Neural progenitor cell (in vitro differentiated cells): ENCODE measurements at regions not wholly inside any gene's neighbourhood (a gene's known extent, or its start where the extent isn't known, plus 50 kb on each side); places are given as distances from the start of the nearest gene placed in this dataset.
A peak's percentile ranks its signal among the peaks of the same experiment; 100 is the strongest.

ENCODE experiments used
- DNase-seq: peaks from one replicate; pipeline ENCODE4 v3.0.0-alpha.2; 2016; ENCODE audit warnings: low spot score
- H2AFZ ChIP-seq: fragments of 200-600 bp; sonication (generic); replicated peaks from 2 replicates; pipeline ENCODE4 v1.6.1; 2016; ENCODE audit warnings: antibody characterized with exemption
- H3F3A ChIP-seq: fragments of 200-600 bp; sonication (generic); 2 replicates; pipeline ENCODE4 v1.6.1; 2016; ENCODE audit warnings: antibody characterized with exemption, low read depth
- H3K27ac ChIP-seq: fragments of 200-600 bp; sonication (generic); 2 replicates; pipeline ENCODE4 v1.5.1; 2016; ENCODE audit warnings: mild to moderate bottlenecking
- H3K27me3 ChIP-seq: fragments of 200-600 bp; sonication (generic); 2 replicates; pipeline ENCODE4 v1.6.1; 2016; ENCODE audit warnings: mild to moderate bottlenecking, moderate library complexity
- H3K36me3 ChIP-seq: fragments of 200-600 bp; sonication (generic); 2 replicates; pipeline ENCODE4 v1.5.1; 2016
- H3K4me1 ChIP-seq: fragments of 200-600 bp; sonication (generic); 2 replicates; pipeline ENCODE4 v1.6.1; 2016; ENCODE audit warnings: mixed run types
- H3K4me2 ChIP-seq: fragments of 200-600 bp; sonication (generic); 2 replicates; pipeline ENCODE4 v1.6.1; 2016
- H3K4me3 ChIP-seq: fragments of 200-600 bp; sonication (generic); 2 replicates; pipeline ENCODE4 v1.5.1; 2016
- H3K79me2 ChIP-seq: fragments of 200-600 bp; sonication (generic); 2 replicates; pipeline ENCODE4 v1.6.1; 2016; ENCODE audit warnings: low read depth
- H3K9ac ChIP-seq: fragments of 200-600 bp; sonication (generic); 2 replicates; pipeline ENCODE4 v1.6.1; 2016
- H3K9me3 ChIP-seq: fragments of 200-600 bp; sonication (generic); 2 replicates; pipeline ENCODE4 v1.5.1; 2016; ENCODE audit warnings: low read depth
- H4K20me1 ChIP-seq: fragments of 200-600 bp; sonication (generic); 2 replicates; pipeline ENCODE4 v1.6.1; 2016; ENCODE audit warnings: low read depth
- H3K27ac Mint-ChIP-seq: 3 replicates; pipeline ENCODE4 v1.8.0; 2021; ENCODE audit warnings: mixed read lengths
- H3K27me3 Mint-ChIP-seq: 2 replicates; pipeline ENCODE4 v1.8.0; 2022; ENCODE audit warnings: low read depth, mild to moderate bottlenecking, inconsistent platforms, moderate library complexity, mixed read lengths; ENCODE audit not compliant: insufficient read depth
- H3K36me3 Mint-ChIP-seq: 3 replicates; pipeline ENCODE4 v1.8.0; 2021; ENCODE audit warnings: mixed read lengths
- H3K4me1 Mint-ChIP-seq: 3 replicates; pipeline ENCODE4 v1.8.0; 2021; ENCODE audit warnings: mixed read lengths
- H3K4me3 Mint-ChIP-seq: 3 replicates; pipeline ENCODE4 v1.8.0; 2021; ENCODE audit warnings: mild to moderate bottlenecking, moderate library complexity, mixed read lengths
- H3K9me3 Mint-ChIP-seq: 3 replicates; pipeline ENCODE4 v1.8.0; 2020; ENCODE audit warnings: mixed read lengths
- CTCF ChIP-seq: fragments of 200-600 bp; sonication (generic); IDR thresholded peaks from 2 replicates; pipeline ENCODE4 v1.5.1; 2017; ENCODE audit warnings: antibody characterized with exemption, mild to moderate bottlenecking
- EZH2 ChIP-seq: fragments of 200-600 bp; sonication (generic); IDR thresholded peaks from 2 replicates; pipeline ENCODE4 v1.6.1; 2017; ENCODE audit warnings: antibody characterized with exemption, mild to moderate bottlenecking, moderate library complexity
- EZH2phosphoT487 ChIP-seq: fragments of 200-600 bp; sonication (generic); IDR thresholded peaks from 2 replicates; pipeline ENCODE4 v1.6.1; 2017; ENCODE audit warnings: antibody characterized with exemption

GRCh38 chr11:29486301-29486700, 530.5 kb downstream of the KCNA4 start:
- Histone ChIP-seq H3K9me3 (no peaks in the 10 kb centered on the region), H3K27ac (no peak overlapping the region), H3K79me2 (no peaks in the 10 kb centered on the region), H3K9ac (no peak overlapping the region), H2AFZ (no peak overlapping the region), H4K20me1 (no peaks in the 10 kb centered on the region), H3K27me3 (no peaks in the 10 kb centered on the region), H3F3A (no peaks in the 10 kb centered on the region), H3K4me1 (no peaks in the 10 kb centered on the region), H3K4me3 (no peak overlapping the region), H3K36me3 (no peaks in the 10 kb centered on the region), H3K4me2 (no peak overlapping the region)
- peaks cover 2% of the 10 kb centered on the region for H3K4me1 Mint-ChIP-seq
- no peaks in the 10 kb centered on the region for H3K9me3 Mint-ChIP-seq
- H3K27ac Mint-ChIP-seq, result no peak overlapping the region
- H3K27me3 Mint-ChIP-seq, result no peaks in the 10 kb centered on the region
- no peak overlapping the region for H3K4me3 Mint-ChIP-seq
- no peaks in the 10 kb centered on the region for H3K36me3 Mint-ChIP-seq
- no peak for DNase-seq
- TF ChIP-seq EZH2phosphoT487, result no peak
- TF ChIP-seq CTCF, result no peak
- TF ChIP-seq EZH2, result no peak

GRCh38 chr11:29485641-29486040, 531.2 kb downstream of the KCNA4 start:
- no peak overlapping the region for H3K27ac ChIP-seq
- TF ChIP-seq EZH2, result no peak
- TF ChIP-seq EZH2phosphoT487, result no peak
- TF ChIP-seq CTCF, result no peak
- H3K4me3 ChIP-seq, result no peak overlapping the region
- Mint-ChIP-seq H3K4me3 (no peak overlapping the region), H3K27me3 (no peaks in the 10 kb centered on the region), H3K27ac (no peak overlapping the region), H3K9me3 (no peaks in the 10 kb centered on the region), H3K4me1 (peaks cover 2% of the 10 kb centered on the region), H3K36me3 (no peaks in the 10 kb centered on the region)
- no peaks in the 10 kb centered on the region for H3K4me1 ChIP-seq
- H3F3A ChIP-seq, result no peaks in the 10 kb centered on the region
- no peak overlapping the region for H2AFZ ChIP-seq
- no peaks in the 10 kb centered on the region for H3K36me3 ChIP-seq
- no peaks in the 10 kb centered on the region for H3K27me3 ChIP-seq
- H3K9me3 ChIP-seq, result no peaks in the 10 kb centered on the region
- H3K9ac ChIP-seq, result no peak overlapping the region
- no peak overlapping the region for H3K4me2 ChIP-seq
- H3K79me2 ChIP-seq, result no peaks in the 10 kb centered on the region
- no peak for DNase-seq
- H4K20me1 ChIP-seq, result no peaks in the 10 kb centered on the region

- Mint-ChIP-seq H3K4me1 (peaks cover 2% of the 10 kb centered on the region), H3K27ac (no peak overlapping the region), H3K4me3 (no peak overlapping the region), H3K36me3 (no peaks in the 10 kb centered on the region), H3K9me3 (no peaks in the 10 kb centered on the region), H3K27me3 (no peaks in the 10 kb centered on the region)
- Histone ChIP-seq H3K4me2 (no peak overlapping the region), H4K20me1 (no peaks in the 10 kb centered on the region), H3K9me3 (no peaks in the 10 kb centered on the region), H3K27ac (no peak overlapping the region), H3K36me3 (no peaks in the 10 kb centered on the region), H3K9ac (no peak overlapping the region), H3K4me3 (no peak overlapping the region), H3K27me3 (no peaks in the 10 kb centered on the region), H2AFZ (no peak overlapping the region), H3K4me1 (no peaks in the 10 kb centered on the region), H3F3A (no peaks in the 10 kb centered on the region), H3K79me2 (no peaks in the 10 kb centered on the region)
- no peak for TF ChIP-seq EZH2phosphoT487
- no peak for TF ChIP-seq EZH2
- TF ChIP-seq CTCF, result no peak
- no peak for DNase-seq
Measured at GRCh38 chr11:29484548-29484947, 532.3 kb downstream of the KCNA4 start.

GRCh38 chr11:29483831-29484230, 533.0 kb downstream of the KCNA4 start:
- no peak overlapping the region for H3K4me2 ChIP-seq
- H3K4me3 ChIP-seq, result no peak overlapping the region
- Mint-ChIP-seq H3K9me3 (no peaks in the 10 kb centered on the region), H3K4me1 (peaks cover 2% of the 10 kb centered on the region), H3K36me3 (no peaks in the 10 kb centered on the region), H3K27ac (no peak overlapping the region), H3K27me3 (no peaks in the 10 kb centered on the region), H3K4me3 (no peak overlapping the region)
- no peaks in the 10 kb centered on the region for H4K20me1 ChIP-seq
- no peak overlapping the region for H3K9ac ChIP-seq
- H3F3A ChIP-seq, result no peaks in the 10 kb centered on the region
- no peaks in the 10 kb centered on the region for H3K4me1 ChIP-seq
- no peak for DNase-seq
- H3K27me3 ChIP-seq, result no peaks in the 10 kb centered on the region
- H2AFZ ChIP-seq, result peak overlapping the region; percentile 5
- H3K27ac ChIP-seq, result no peak overlapping the region
- H3K9me3 ChIP-seq, result no peaks in the 10 kb centered on the region
- no peak for TF ChIP-seq EZH2phosphoT487
- TF ChIP-seq EZH2, result no peak
- TF ChIP-seq CTCF, result no peak
- no peaks in the 10 kb centered on the region for H3K79me2 ChIP-seq
- no peaks in the 10 kb centered on the region for H3K36me3 ChIP-seq
